NCI-H2081 treated with DMSO at 0.1 percent for 48 hours (cell line): ENCODE measurements at regions not wholly inside any gene's neighbourhood (a gene's known extent, or its start where the extent isn't known, plus 50 kb on each side); places are given as distances from the start of the nearest gene placed in this dataset.
"Not testable (repeated sequence)": the region's sequence is repeated elsewhere in the genome, so short reads cannot be mapped to it uniquely, and the experiment has no call there.

Source experiments
- DNase-seq: peaks from one replicate; lab custom pipeline; 2025; lab: John Stamatoyannopoulos, UW

DNA sequence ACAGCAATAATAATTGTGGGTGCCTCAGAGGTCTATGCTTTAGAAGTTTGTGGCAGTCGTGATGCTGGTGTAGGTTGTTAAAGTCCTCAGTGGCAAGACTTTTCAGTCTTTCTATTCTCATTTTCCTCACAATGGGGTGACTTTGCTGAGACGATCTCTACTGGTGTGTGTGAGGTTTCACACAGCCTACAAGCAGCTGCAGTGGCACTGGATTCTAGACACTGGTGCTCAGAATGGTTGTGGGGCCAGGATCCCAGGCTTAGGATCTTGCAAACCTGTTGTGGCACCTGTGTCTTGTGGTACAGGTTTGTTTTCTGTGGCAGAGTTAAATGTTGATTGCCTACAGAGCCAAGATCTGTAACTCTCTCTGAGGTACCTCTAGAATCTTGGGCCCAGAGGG is 581.2 kb downstream of the PTPRC start:
- DNase-seq = no peak

DNA sequence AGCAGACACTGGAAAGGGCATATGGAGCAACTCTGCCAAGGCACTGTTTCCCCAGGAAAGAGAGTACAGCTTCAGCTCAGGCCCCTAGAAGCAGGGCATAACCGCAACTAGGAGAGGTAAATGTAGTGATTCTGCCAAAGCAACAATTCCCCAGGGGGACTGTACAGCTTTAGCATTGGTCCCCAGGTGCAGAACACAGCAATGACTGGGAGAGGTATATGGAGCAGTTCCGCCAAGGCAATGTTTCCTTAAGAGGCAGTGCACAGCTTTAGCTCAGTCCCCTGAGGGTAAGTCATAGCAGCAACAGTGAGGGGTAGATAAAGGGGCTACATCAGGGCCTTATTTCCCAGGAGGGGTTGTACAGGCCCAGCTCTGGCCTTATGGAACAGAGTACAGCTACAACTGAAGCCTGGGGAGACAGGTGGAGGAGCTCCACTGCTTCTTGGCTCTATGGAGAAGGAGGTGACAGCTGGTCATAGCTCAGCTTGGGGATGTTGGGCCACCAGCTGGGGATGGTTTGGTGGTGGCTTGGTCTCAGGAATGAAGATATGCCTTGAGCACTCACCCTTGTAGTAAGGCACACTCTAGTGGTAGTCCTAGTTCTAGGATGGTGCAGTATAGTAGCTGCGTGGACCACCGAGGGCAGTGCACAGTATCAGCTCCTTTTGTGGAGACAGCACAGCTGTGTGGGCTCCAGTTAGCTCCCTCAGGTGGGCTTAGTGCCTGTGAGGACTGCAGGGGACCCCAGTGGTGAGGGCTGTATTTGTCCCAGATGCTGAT is 582.7 kb downstream of the PTPRC start:
- no peak for DNase-seq

DNA sequence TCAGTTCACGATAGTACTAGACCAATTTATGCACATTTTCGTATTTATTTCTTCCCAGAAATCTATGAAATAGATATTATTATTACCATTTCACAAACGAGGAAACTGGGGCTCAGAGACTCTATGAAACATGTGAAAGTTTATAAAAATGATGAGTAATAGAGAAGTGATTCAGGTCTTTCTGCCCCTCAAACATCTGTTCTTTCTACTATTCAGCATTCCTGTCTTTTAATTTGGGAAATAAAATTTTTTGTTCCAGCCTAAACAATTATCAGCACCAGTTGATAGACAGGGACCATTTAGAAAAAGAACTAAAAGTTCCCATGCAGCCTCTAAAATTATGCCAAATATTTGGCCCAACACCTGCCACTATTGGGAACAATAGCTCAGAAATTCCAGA is 585.1 kb downstream of the PTPRC start:
- DNase-seq = no peak

DNA sequence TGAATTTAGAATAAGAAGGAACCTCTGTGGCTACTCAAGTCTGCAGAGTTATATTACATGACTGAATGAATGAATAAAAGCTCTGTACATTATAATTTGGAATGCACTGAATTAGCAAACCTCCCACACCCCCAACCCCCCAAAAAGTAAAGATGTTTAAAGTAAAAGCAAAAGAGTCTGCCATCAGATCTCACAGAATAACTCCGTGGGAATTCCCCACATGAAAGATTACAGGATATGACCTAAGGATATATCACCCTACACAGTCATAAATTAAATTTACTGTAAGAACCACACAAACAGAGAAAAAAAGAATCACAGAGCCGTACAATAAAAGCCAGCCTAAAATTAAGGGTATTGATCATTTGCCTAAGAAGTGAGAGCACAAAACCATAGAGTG is 587.3 kb downstream of the PTPRC start:
- no peak for DNase-seq

DNA sequence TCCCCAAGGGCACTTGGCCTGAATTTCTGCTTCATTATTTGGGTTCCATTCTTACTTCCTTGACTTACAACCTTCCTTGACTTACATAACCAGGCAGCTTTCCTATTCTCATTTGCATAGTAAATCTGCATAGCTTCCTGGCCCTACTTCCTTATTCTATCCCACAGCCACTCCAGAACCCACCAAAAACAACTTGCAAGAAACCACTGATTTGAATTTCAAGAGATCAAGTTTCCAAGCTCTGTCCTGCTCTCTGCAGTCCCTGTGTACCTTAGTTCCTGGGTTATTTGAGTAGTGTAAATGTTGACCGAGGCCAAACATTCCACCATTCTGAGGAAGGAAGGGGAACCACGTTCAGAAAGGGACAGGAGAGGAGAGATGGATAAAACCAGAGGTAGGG is 603.3 kb downstream of the PTPRC start:
- no peak for DNase-seq

DNA sequence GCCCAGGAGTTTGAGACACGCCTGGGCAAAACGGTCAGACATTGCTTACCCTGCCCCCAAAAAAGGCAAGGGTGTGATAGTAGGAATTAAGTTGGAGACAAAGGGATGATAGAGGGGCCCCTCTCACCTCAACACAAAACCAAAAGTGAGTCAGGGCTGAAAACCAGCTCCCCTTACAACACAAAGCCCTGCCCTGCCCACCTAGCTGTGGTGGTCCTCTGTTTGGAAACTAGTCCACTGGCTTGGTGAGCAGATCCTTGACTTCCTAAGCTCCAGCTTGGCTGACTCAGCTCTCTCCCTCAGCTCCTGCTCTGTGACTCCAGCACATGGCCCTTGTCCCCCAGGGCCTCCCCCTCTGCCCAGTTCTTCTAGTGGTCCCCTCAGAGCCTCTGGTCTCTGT is 603.8 kb downstream of the PTPRC start:
- no peak for DNase-seq

DNA sequence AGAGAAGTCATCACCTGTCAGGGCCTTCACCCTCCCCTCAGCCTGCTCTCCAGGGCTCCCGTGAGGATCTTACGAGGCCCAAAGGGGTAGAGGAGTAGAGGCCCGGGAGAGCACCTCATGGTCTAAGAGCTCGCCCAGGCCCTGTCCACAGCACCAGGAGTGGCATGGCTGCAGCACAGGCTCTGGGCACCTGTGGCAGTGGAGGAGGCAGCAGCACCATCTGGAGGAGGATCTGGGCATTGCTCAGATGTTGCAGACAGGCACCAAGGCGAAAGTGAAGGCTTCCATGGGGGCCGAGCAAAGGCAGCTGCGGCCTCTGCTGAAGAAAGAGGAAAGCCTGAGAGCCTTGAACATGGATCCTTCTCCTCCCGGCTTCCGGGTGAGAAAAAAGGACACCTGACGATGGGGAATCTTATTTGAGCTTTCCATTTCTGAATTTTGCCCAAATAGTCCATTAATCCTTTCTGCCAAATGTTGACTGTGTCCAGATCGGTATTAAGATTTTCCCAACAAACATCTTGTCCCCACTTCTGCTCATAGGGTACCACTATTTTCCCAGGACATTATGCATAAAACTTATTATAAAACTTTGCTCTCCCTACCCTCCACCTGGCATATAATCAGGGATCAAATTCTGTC is 604.7 kb downstream of the PTPRC start:
- peak; percentile 44 for DNase-seq

DNA sequence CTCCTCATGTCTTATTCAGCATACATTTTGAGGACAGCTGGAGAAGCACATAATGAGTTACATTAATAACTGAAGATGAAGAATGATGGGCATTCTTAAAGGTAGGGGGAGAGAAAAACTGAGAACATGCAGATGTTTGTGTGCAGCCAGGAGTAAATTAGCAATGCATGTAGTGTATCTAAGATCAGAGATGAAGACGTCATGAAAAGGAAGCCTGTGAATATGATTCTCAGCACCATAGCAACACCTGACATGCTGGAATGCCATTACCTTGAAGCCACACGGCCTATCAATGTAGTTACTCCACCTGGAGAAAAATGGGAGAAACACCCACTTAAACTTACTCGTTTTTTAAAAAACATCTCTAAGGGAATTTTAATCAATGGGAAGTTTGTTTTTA is 607.1 kb downstream of the PTPRC start:
- DNase-seq = no peak

DNA sequence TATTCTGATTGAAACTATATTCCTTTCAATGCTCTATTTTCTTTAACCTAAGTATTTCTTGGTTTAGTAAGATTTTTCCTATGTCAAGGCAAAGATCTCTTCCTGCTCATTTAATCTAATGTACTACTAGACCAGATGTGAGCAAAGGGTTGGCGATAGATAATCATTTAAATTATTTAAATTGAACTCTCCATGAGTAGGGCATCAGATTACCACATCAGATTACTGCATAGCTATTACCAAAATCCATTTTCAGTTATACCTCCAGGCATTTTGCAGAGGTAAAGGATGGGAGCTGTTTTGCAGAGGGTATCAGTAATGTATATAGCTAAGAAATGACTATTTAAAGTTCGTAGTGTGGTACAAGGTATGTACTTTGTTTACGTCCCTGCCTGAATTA is 607.9 kb downstream of the PTPRC start:
- no peak for DNase-seq

DNA sequence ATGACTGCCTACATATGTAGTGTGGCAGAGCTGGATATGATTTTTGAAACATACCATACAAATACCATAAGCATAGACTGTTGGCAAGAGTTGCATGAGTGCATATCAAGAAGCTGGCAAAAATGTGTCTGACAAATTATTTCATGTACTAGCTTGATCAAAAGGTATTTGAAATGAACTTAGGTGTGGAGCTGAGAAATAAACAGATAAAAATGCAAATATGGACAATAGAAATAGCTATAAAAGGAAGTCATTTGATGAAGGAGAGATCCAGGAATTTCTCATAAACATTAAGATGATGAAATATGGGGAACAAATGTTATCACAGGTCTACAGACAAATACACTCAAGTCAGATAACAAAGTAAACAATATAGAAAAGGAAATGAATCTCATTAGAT is 609.1 kb downstream of the PTPRC start:
- no peak for DNase-seq

DNA sequence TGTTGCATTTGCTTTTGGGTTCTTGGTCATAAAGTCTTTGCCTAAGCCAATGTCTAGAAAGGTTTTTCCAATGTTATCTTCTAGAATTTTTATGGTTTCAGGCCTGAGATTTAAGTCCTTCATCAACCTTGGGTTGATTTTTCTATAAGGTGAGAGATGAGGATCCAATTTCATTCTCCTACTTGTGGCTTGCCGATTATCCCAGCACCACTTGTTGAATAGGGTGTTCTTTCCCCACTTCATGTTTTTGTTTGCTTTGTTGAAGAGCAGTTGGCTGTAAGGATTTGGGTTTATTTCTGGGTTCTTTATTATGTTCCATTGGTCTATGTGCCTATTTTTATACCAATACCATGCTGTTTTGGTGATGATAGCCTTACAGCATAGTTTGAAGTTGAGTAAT is 615.2 kb downstream of the PTPRC start:
- not testable (repeated sequence) for DNase-seq

DNA sequence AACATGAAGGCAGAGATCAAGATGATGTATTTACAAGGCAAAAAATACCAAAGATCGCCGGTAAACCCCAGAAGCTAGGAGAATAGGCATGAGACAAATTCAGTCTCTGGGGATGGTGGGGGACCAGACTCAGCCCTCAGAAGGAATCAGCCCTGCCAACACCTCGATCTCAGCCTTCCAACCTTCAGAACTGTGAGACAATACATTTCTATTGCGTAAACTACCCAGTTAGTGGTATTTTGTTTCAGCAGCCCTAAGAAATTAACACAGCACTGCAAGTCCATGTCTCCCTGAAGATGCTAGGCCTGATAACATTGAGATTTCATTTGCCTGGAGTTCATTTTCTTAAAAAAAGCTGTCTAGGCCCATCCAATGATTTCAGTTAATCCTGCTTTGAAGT is 622.5 kb downstream of the PTPRC start:
- no peak for DNase-seq

DNA sequence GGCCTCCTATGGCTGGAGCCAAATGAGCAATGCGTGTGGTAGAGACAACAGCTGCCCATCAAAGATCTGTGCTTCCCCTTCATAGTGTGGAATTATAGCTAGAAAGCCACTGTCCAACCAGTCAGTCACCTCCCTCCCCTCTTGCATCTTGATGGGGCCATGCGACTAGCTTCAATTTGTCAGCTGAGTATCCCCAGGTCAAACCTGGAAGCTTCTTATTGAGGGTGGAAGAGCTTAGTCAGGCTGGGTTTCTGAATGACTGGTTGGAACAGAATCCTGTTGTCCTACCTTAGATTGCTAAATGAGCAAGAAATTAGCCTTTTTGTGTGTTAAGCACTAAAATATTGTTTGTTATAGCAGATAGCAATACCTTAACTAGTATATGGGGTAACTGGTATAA is 625.4 kb downstream of the PTPRC start:
- DNase-seq = no peak

DNA sequence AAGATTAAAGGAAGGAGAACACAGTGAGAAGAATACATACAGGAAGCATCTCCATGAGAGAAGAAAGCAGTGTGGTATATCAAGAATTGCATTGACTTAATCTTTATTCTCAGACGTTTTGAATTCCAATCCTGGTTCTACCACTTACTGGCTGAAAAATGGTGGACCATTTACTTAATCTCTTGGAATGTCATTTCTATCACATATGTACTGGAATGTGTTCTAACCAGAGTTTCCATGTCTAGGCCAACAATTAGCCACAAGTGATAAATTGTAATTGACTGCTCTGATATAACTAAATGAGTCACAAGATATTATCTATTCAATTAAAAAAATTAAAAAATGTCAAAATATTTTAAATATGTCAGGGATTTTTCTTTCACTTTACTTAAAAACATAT is 626.1 kb downstream of the PTPRC start:
- no peak for DNase-seq

DNA sequence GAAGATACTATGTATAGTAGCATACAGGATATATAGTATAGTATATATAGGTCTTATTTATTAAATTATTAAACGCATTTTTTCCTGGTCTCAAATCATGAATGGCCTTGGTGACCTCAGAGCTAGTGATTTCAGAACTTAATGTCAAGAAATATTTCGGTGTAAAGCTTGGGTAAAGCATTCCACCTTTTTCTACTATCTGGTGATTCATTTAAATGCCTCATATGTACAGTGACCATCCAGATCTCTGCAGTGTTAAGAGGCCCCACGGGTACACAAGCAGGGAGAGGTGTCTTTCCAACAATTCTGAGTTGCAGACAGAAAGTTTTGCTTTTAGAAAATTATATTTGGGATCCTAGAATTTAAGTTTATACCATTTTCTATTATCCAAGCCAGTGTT is 626.5 kb downstream of the PTPRC start:
- no peak for DNase-seq

DNA sequence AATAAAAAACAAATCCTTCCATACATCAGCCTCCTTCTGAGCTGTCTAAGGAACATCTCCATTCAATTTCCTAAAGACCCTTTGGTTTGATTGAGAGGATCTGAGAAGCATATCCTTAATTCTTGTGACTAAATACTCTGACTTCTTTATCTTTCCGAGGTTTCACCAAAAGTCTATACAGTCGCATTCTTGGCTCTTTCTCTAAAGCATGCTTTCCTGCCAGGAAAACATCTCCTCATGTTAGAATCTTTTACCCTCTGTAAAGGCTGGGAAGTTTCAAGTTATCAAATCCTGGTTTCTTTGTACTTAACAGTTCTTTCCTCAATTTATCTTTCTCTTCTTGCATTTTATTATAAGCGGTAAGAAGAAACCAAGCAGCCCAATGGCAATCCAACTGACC is 630.4 kb downstream of the PTPRC start:
- DNase-seq = no peak

DNA sequence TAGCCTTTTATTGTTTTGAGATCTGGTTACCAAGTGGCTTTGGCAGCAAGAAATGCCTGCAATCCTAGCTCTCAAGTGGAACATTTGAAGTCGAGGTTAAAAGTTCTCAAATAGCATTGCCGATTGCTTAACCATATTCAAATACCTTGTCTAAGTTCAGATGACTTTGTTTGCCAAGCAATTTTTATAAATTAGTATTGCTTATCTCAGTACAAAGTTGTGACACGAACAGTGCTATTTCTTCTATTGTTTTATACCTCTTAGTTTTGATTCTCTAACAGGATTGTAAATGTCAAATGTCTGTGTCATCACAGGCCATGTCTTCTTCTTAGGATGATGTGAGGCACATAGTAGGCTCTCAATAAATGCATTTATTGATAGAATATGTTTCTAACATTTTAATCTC is 633.3 kb downstream of the PTPRC start:
- no peak for DNase-seq

DNA sequence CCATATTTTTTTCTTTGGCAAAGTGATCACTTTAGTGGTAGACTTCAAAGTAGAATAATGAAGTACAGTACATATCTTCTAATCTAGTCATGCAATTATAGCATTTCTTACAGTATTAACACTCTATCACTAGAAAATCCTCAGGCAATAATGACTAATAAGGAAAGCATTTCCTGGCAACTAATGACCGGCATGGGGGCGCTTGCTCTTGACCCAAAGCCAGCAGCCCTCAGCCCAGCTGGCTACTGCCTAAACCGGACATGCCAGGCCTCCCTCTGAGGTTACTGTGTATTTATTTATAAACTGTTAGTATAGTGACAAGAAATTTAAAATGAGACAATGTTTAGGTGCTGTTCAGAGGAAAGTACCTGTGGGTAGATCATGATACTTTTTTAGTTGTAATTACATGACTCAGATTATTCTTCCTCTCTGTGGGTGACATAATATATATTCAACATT is 633.8 kb downstream of the PTPRC start:
- no peak for DNase-seq

DNA sequence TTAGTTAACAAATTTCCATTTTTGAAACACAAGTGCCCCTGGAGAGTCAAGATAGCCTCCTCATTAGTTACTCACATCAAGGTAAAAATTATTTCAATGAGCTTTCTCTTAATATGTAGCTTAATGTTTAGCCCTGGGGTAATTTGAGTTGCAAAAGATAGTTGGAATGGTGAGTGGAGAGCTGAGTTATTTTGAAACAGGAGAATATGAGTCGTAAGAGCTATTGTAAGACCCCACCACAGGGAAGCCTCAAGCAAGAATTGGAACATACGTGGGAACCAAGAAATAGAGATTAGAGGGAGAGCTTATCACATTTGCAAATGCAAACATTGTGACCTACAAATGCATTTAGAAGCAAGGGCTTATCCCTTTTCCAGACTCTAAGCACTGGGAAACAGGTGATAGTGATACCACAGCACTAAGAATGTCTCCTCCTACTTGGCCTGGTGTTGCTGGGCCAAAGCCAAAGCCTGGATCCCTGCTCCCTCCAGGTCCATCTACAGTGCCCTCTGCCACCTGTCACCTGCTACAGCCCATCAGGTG is 635.1 kb downstream of the PTPRC start:
- DNase-seq = no peak

DNA sequence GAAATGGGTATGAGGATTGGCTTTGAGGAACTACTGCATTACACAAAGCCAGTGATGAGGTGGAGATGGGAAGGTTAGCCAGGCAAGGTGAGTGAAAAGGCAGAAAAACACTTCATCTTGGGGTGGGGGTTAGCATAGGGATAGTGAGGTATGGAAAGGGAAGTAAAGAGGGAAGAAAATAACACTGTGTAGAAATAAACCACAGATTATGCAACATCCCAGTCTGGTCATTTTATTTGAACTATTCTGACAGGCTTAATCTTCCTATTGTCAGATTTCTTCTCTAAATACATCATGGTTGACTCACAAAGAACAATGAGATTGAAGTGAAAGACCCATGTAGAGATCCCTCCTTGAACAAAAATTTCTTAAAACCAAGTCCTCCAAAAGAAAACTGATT is 640.2 kb downstream of the PTPRC start:
- no peak for DNase-seq

DNA sequence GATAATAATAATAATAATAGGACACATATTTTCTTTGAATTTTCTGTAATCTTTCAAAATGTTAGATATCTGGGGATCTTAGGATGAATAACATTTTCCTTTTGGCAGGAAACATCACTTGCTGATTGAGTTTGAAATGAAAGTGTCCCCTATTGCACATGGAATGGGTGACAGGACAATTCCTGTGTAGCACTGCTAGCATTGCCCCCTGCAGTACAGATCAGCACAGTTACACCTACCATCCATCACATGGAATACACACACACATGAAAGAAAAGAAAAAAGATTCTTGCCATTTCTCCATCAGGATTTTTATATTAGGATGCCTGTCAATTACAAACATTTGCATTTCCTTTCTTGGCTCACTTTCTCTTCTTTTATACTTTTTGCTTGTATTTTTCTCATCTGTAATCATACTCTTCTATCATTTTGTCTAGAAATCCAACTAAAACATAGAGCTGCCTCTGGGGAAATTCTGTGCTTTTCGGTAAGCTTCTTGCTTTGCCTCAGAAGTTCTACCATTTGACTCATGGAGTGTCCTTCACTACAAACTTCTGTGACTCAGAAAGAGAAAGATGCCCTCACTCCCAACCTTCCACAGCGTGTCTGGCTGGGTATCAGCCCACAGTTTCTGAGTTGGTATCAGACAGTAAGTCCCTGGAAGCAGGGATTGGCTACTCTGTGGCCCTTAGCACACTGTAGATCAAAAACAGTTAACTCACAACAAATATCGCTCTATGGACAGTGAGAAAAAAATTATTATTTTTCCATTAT is 641.2 kb downstream of the PTPRC start:
- no peak for DNase-seq

DNA sequence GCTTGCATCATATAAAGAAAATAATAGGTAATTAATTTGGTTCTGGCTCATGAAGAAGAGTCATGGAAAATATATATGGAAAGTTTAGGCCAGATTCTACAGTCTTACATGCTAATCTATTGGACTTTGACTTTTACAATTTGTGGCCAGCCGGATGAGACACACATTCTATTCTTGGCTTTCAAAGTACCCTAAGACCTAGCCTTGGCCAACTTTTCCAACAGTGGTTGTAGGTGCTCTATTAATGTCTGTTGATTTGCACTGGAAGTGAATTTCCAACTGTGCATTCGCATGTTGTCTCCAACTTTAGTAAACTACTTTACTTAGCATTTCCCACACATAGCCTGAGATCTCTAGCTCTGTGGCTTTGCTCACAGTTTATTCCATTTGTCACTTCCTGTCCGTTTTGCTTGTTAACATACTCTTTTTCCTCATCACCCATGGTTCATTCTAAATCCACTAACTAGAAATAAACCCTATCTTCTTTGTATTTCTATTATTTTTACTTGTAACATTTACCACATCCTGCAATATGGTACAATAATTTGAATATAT is 644.0 kb downstream of the PTPRC start:
- no peak for DNase-seq

DNA sequence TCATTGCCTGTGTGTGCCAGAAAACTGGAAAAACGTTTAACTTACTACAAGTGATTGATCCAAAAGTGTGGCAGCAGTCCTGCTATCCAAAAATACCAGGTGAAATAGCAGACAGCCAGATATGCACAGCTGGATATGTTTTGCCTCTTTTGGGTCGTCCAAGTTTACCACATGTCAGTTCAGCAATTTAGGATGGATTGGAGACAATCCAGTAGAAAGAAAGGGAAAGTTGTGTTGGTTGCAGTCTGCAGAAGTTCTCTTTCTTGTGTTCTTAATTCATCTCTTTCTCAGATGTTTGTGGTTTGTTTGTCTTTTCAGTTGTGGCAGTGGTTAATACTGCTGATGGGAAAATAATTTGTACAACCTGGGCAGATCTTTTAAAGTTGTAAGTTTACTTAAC is 645.0 kb downstream of the PTPRC start:
- DNase-seq = no peak
